Mucosa of stomach (tissue), 1 donor: ENCODE measurements at regions not wholly inside any gene's neighbourhood (a gene's known extent, or its start where the extent isn't known, plus 50 kb on each side); places are given as distances from the start of the nearest gene placed in this dataset.

Source experiments
- H3K27me3 ChIP-seq: one replicate; pipeline ENCODE4 v1.7.0; 2013; ENCODE audit warnings: mild to moderate bottlenecking, low read length; ENCODE audit not compliant: control insufficient read depth, insufficient read depth
- H3K36me3 ChIP-seq: one replicate; pipeline ENCODE4 v1.7.0; 2013; ENCODE audit warnings: low read length; ENCODE audit not compliant: control insufficient read depth, insufficient read depth
- H3K4me1 ChIP-seq: one replicate; pipeline ENCODE4 v1.7.0; 2013; ENCODE audit warnings: mild to moderate bottlenecking, low read length; ENCODE audit not compliant: control insufficient read depth, insufficient read depth
- H3K4me3 ChIP-seq: one replicate; pipeline ENCODE4 v1.7.0; 2013; ENCODE audit warnings: low read length
- H3K9ac ChIP-seq: one replicate; pipeline ENCODE4 v1.7.0; 2013; ENCODE audit warnings: mild to moderate bottlenecking, low read length, moderate library complexity
- H3K9me3 ChIP-seq: one replicate; pipeline ENCODE4 v1.7.0; 2013; ENCODE audit warnings: mild to moderate bottlenecking, low read length, moderate library complexity; ENCODE audit not compliant: control insufficient read depth
- donor health status: Pancreatic carcinoma.

DNA sequence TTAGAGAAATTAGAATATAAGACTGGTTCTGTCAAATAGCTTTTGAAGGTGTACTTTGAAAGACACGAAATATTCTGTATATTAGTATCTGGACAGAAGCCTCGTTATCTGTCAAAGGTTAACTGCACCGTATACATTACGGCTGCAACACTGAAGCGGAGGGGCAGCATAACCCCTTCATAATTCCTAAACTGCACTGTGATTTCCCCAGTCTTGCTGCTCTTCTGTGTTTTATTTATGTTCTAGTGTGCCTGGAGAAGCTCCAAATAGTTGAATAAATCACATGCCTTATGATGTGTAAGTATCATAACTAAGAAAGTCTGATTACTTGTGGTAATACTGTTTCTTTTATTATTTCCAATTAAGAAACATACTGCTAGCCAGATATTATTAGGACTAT lies 285.7 kb upstream of the ROBO2 start:
- no peaks in the 10 kb centered on the region for H3K36me3 ChIP-seq
- no peaks in the 10 kb centered on the region for H3K4me1 ChIP-seq
- no peaks in the 10 kb centered on the region for H3K27me3 ChIP-seq
- H3K9me3 ChIP-seq = no peaks in the 10 kb centered on the region
- H3K9ac ChIP-seq = no peak overlapping the region
- no peak overlapping the region for H3K4me3 ChIP-seq

- no peak overlapping the region for H3K9ac ChIP-seq
- H3K4me1 ChIP-seq = no peaks in the 10 kb centered on the region
- no peak overlapping the region for H3K4me3 ChIP-seq
- H3K27me3 ChIP-seq = no peaks in the 10 kb centered on the region
- H3K9me3 ChIP-seq = no peaks in the 10 kb centered on the region
- no peaks in the 10 kb centered on the region for H3K36me3 ChIP-seq
Measured at GRCh38 chr3:76756577-76756976, 283.3 kb upstream of the ROBO2 start.

DNA sequence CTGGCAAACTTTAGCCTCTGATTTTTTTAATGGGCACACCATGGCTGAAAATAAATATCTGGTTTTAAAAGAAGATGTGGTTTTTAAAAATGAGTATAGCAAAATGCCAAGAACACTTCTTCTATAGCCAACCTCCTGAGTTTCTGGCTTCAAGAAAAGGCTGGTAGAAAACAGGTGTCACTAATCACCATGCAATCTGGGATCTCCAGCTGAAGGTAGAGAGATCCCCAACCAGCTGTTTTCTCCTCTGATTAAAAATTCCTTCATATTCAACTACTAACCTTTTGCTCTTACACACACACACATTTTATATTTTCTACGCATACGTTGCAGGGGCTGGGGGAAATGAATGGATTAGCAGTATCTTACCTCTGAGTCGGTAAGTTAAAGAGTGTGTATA lies 279.6 kb upstream of the ROBO2 start:
- H3K27me3 ChIP-seq = no peaks in the 10 kb centered on the region
- no peak overlapping the region for H3K4me3 ChIP-seq
- no peaks in the 10 kb centered on the region for H3K36me3 ChIP-seq
- no peak overlapping the region for H3K9ac ChIP-seq
- no peaks in the 10 kb centered on the region for H3K4me1 ChIP-seq
- H3K9me3 ChIP-seq = no peaks in the 10 kb centered on the region

DNA sequence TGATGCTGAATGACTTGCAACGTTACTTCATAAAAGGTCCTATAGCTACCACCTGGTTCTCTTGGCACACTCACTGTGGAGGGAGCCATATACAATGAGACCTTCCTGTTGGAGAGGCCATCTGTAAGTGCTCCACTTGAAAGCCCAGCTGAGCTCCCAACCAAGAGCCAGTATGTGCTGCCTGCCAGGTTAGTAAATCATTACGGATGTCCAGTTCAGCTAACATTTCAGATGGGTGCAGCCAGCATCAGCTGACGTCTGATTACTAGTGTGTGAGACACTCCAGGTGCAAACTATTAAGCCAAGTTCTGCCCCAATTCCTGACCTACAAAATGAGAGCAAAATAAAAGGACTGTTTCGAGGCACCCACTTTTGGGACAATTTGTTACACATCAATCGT lies 274.4 kb upstream of the ROBO2 start:
- H3K9me3 ChIP-seq = no peaks in the 10 kb centered on the region
- no peak overlapping the region for H3K4me3 ChIP-seq
- H3K9ac ChIP-seq = no peak overlapping the region
- no peaks in the 10 kb centered on the region for H3K27me3 ChIP-seq
- no peaks in the 10 kb centered on the region for H3K36me3 ChIP-seq
- H3K4me1 ChIP-seq = no peaks in the 10 kb centered on the region

GRCh38 chr3:76768912-76769311 lies 271.0 kb upstream of the ROBO2 start:
- Histone ChIP-seq H3K4me1 (no peaks in the 10 kb centered on the region), H3K9ac (no peak overlapping the region), H3K4me3 (no peak overlapping the region), H3K9me3 (no peaks in the 10 kb centered on the region), H3K27me3 (no peaks in the 10 kb centered on the region), H3K36me3 (no peaks in the 10 kb centered on the region)

GRCh38 chr3:76776927-76777326 lies 263.0 kb upstream of the ROBO2 start:
- Histone ChIP-seq H3K9me3 (no peaks in the 10 kb centered on the region), H3K36me3 (no peaks in the 10 kb centered on the region), H3K4me1 (no peaks in the 10 kb centered on the region), H3K9ac (no peak overlapping the region), H3K4me3 (no peak overlapping the region), H3K27me3 (no peaks in the 10 kb centered on the region)

- H3K9me3 ChIP-seq = no peaks in the 10 kb centered on the region
- no peak overlapping the region for H3K4me3 ChIP-seq
- no peaks in the 10 kb centered on the region for H3K4me1 ChIP-seq
- H3K9ac ChIP-seq = no peak overlapping the region
- H3K36me3 ChIP-seq = no peaks in the 10 kb centered on the region
- H3K27me3 ChIP-seq = no peaks in the 10 kb centered on the region
Measured at GRCh38 chr3:76788206-76788605, 251.7 kb upstream of the ROBO2 start.

GRCh38 chr3:76789237-76789636 lies 250.7 kb upstream of the ROBO2 start:
- no peak overlapping the region for H3K4me3 ChIP-seq
- no peak overlapping the region for H3K9ac ChIP-seq
- H3K4me1 ChIP-seq = no peaks in the 10 kb centered on the region
- H3K36me3 ChIP-seq = no peaks in the 10 kb centered on the region
- no peaks in the 10 kb centered on the region for H3K27me3 ChIP-seq
- H3K9me3 ChIP-seq = no peaks in the 10 kb centered on the region

DNA sequence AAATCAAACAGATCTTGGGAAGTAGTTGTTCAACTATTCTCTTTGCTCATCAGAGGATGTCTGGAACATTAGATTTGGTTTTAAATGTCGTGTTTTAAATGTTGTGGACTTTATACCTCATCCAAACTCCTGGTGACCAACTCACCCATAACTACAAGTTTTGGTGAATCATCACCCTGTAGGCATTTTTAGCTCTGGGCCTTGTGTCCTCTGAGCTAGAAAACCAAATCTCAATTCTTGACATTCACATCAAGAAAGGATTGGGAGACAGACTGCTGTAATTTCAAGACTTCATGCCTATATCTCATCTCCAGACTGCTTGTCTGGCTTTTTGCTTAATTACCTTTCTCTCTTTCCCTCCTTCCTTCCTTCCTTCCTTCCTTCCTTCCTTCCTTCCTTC lies 228.5 kb upstream of the ROBO2 start:
- Histone ChIP-seq H3K4me1 (no peaks in the 10 kb centered on the region), H3K9ac (no peak overlapping the region), H3K27me3 (no peaks in the 10 kb centered on the region), H3K9me3 (no peaks in the 10 kb centered on the region), H3K4me3 (no peak overlapping the region), H3K36me3 (no peaks in the 10 kb centered on the region)

DNA sequence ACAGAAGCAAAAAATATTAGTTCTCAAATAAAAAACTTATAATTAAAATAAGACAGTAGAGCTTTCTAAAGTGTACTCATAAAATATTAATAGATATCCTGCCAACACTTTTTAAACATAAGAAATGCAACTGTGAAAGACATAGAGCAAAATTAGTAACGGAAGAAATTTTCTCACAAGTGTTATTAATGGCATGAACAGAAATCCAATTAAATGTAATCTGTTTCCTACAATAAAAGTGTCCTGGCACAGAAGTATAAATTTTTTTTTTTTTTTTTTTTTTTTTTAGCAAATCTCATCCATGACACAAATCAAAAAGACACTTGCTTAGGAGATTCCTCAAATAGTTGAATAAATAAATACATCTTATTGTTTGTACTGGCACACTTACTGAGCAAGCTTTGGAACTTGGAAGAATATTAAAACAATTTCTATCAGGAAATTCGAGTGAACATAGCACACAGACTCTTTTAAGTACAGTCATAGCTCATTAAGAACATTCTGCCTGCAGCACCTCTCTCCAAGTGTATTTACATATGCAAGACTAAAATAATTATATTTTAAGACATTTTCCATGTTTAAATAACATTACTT lies 227.2 kb upstream of the ROBO2 start:
- H3K4me1 ChIP-seq = no peaks in the 10 kb centered on the region
- H3K4me3 ChIP-seq = no peak overlapping the region
- H3K36me3 ChIP-seq = no peaks in the 10 kb centered on the region
- H3K9ac ChIP-seq = no peak overlapping the region
- H3K27me3 ChIP-seq = no peaks in the 10 kb centered on the region
- no peaks in the 10 kb centered on the region for H3K9me3 ChIP-seq

- H3K9ac ChIP-seq = no peak overlapping the region
- no peaks in the 10 kb centered on the region for H3K36me3 ChIP-seq
- no peaks in the 10 kb centered on the region for H3K4me1 ChIP-seq
- H3K9me3 ChIP-seq = no peaks in the 10 kb centered on the region
- no peak overlapping the region for H3K4me3 ChIP-seq
- H3K27me3 ChIP-seq = no peaks in the 10 kb centered on the region
Measured at GRCh38 chr3:76815561-76815960, 224.3 kb upstream of the ROBO2 start.

DNA sequence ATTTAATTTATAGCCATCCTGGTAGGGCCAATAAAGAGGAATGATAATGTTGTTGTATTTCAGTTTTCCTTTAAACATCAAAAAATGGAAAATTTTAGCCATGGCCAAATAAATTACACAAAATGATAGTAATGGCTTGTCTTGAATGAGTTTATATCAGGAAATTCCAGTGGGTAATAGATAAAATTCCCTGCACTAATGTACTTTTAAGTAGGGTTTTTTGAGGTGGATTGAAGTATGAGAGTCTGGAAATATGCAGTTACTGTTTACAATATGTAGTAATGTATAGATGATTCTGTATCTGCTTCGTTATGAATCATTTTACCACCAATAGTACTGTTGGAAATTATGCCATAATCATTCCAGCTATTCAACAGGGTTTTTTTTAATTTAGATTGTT lies 219.4 kb upstream of the ROBO2 start:
- no peak overlapping the region for H3K4me3 ChIP-seq

GRCh38 chr3:76824658-76825240 lies 215.2 kb upstream of the ROBO2 start:
- Histone ChIP-seq H3K9ac (no peak overlapping the region), H3K4me1 (peaks cover 8% of the 10 kb centered on the region), H3K9me3 (no peaks in the 10 kb centered on the region), H3K4me3 (no peak overlapping the region), H3K27me3 (no peaks in the 10 kb centered on the region), H3K36me3 (no peaks in the 10 kb centered on the region)

More for the DNA sequence above, 219.4 kb upstream of the ROBO2 start:
- Histone ChIP-seq H3K36me3 (no peaks in the 10 kb centered on the region), H3K9me3 (no peaks in the 10 kb centered on the region), H3K27me3 (no peaks in the 10 kb centered on the region), H3K9ac (no peak overlapping the region), H3K4me1 (no peaks in the 10 kb centered on the region)
